ENCODE measurements at regions not wholly inside any gene's neighbourhood (a gene's known extent, or its start where the extent isn't known, plus 50 kb on each side); places are given as distances from the start of the nearest gene placed in this dataset.
"Not testable (repeated sequence)": the region's sequence is repeated elsewhere in the genome, so short reads cannot be mapped to it uniquely, and the experiment has no call there.

- TF ChIP-seq, protein P1, sequence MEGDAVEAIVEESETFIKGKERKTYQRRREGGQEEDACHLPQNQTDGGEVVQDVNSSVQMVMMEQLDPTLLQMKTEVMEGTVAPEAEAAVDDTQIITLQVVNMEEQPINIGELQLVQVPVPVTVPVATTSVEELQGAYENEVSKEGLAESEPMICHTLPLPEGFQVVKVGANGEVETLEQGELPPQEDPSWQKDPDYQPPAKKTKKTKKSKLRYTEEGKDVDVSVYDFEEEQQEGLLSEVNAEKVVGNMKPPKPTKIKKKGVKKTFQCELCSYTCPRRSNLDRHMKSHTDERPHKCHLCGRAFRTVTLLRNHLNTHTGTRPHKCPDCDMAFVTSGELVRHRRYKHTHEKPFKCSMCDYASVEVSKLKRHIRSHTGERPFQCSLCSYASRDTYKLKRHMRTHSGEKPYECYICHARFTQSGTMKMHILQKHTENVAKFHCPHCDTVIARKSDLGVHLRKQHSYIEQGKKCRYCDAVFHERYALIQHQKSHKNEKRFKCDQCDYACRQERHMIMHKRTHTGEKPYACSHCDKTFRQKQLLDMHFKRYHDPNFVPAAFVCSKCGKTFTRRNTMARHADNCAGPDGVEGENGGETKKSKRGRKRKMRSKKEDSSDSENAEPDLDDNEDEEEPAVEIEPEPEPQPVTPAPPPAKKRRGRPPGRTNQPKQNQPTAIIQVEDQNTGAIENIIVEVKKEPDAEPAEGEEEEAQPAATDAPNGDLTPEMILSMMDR (conservative IDR thresholded peaks at IDR 0.05) = no peak
- no peak overlapping the region for H3K27ac ChIP-seq
These were observed 392.3 kb downstream of the TMEM121 start for GRCh38 chr14:105918496-105919262.

DNA sequence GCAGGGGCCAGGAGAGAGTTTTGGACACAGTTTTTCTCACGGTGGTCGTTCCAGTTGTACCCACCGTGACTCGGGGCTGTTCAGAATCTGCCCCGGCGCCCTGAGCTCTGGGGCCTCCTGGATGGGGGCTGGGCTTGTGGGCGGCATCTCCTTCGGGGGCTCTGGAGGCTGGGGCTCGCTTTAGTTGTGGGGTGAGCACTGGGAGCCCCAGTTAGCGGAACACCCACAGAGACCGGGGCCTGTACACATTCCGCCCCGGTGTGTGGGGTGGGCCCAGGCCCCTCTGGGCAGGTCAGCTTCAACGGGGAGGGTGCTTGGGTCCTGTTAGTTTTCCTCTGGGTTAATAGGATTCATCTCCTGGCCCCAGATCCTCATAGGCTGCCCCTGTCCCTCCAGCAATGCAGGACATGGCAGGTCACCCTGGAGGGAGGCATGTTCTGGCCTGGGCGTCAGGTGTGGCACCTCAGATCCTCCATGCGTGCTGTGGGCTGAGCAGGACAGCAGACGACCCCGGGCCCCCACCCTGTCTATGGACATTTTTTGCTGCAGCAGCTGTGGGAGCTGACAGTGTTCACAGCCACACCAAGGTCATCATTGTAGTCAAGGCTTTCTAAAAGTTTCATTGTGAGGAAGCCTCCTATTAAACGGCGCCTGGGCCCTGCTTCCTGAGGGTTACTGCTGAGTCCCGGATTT, 393.2 kb downstream of the TMEM121 start:
- H3K27ac ChIP-seq = no peak overlapping the region
- TF ChIP-seq, protein P1 (conservative IDR thresholded peaks at IDR 0.05) = no peak

GRCh38 chr14:105920151-105920700, 393.8 kb downstream of the TMEM121 start:
- not testable (repeated sequence) for H3K27ac ChIP-seq

- H3K27ac ChIP-seq = not testable (repeated sequence)
These were observed 394.7 kb downstream of the TMEM121 start for GRCh38 chr14:105920803-105921755.

GRCh38 chr14:105921781-105922180, 395.4 kb downstream of the TMEM121 start:
- not testable (repeated sequence) for H3K27ac ChIP-seq

- H3K27ac ChIP-seq = not testable (repeated sequence)
These were observed 397.3 kb downstream of the TMEM121 start for GRCh38 chr14:105923520-105924191.

- H3K27ac ChIP-seq = no peak overlapping the region
- TF ChIP-seq, protein P1 (conservative IDR thresholded peaks at IDR 0.05) = no peak
These were observed 398.7 kb downstream of the TMEM121 start for GRCh38 chr14:105924951-105925591.

DNA sequence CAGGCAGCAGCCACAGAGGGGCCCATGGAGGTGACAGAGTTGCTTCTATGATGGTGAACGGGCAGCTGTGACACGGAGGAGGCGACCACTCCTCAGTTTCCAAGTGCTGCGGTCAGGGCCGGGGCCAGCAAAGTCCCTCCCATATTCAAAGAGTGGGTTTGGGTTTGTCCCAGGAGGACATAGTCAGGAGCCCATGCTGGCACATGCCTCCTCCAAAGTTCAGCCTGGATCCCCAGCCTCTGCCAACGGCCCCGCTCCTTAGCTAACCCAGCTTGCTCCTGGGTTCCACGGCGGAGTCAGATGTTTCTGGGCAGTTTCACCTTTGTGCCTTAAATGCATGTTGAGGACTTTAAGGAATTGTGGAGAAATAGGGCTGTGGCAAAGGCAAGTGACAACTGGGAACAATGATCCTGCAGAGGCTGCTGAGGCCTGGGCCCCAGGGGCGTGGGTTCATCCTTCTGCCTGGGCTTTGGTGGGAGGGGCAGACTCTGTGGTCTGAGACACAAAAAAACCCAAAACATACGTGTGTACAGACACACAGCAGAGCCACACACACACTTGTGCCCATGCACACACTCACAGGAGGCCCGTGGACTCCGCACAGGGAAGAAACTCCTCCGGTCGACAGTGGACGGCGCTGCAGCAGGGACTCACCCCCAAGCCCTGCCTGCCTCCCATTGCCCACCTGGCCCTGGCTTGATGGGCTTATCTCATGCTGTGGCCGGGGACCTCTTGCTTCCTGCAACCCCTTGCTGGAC, 399.4 kb downstream of the TMEM121 start:
- TF ChIP-seq, protein P1 (conservative IDR thresholded peaks at IDR 0.05) = no peak
- no peak overlapping the region for H3K27ac ChIP-seq

All from VCaP (cell line).